ENCODE measurements at regions not wholly inside any gene's neighbourhood (a gene's known extent, or its start where the extent isn't known, plus 50 kb on each side); places are given as distances from the start of the nearest gene placed in this dataset.

- TF ChIP-seq POLR2A (IDR thresholded peaks at IDR 0.05) (no peak), CTCF (IDR thresholded peaks at IDR 0.05) (no peak)
- WGBS, 2 donors: 80 to 87% methylated on average over 5 to 8 of the region's 8 CpGs
- H3K36me3 ChIP-seq: no peaks in the 10 kb centered on the region
- no peaks in the 10 kb centered on the region for H3K9me3 ChIP-seq
- no peak overlapping the region for H3K4me3 ChIP-seq (replicated peaks in 1 of 3)
- intact Hi-C loops (cut with DNase I): no loop called here
- H3K4me1 ChIP-seq: no peaks in the 10 kb centered on the region
- no peak overlapping the region for H3K27ac ChIP-seq
- no peaks in the 10 kb centered on the region for H3K27me3 ChIP-seq
- DNase-seq: no peak
These were observed 313.0 kb upstream of the AJAP1 start for GRCh38 chr1:4341421-4341820.

GRCh38 chr1:4344065-4344732 lies 310.2 kb upstream of the AJAP1 start:
- 79 to 84% methylated on average over 18 of the region's 18 CpGs for WGBS, 2 donors
- intact Hi-C loops (cut with DNase I): no loop called here
- H3K4me1 ChIP-seq: no peaks in the 10 kb centered on the region

GRCh38 chr1:4345094-4345493 lies 309.3 kb upstream of the AJAP1 start:
- DNase-seq: no peak
- H3K27ac ChIP-seq: no peak overlapping the region
- H3K36me3 ChIP-seq: no peaks in the 10 kb centered on the region
- WGBS, 2 donors: 85 to 94% methylated on average over 14 of the region's 14 CpGs
- intact Hi-C loops (cut with DNase I): no loop called here
- no peak overlapping the region for H3K4me3 ChIP-seq (replicated peaks in 1 of 3)
- no peaks in the 10 kb centered on the region for H3K4me1 ChIP-seq
- H3K9me3 ChIP-seq: no peaks in the 10 kb centered on the region
- no peaks in the 10 kb centered on the region for H3K27me3 ChIP-seq
- TF ChIP-seq CTCF (IDR thresholded peaks at IDR 0.05) (no peak), POLR2A (IDR thresholded peaks at IDR 0.05) (no peak)

More at GRCh38 chr1:4344065-4344732, 310.2 kb upstream of the AJAP1 start:
- Histone ChIP-seq H3K9me3 (no peaks in the 10 kb centered on the region), H3K27ac (no peak overlapping the region), H3K27me3 (no peaks in the 10 kb centered on the region), H3K4me3 (replicated peaks in 1 of 3) (no peak overlapping the region), H3K36me3 (no peaks in the 10 kb centered on the region)
- TF ChIP-seq POLR2A (IDR thresholded peaks at IDR 0.05) (no peak), CTCF (IDR thresholded peaks at IDR 0.05) (no peak)
- no peak for DNase-seq

GRCh38 chr1:4346131-4346530 lies 308.3 kb upstream of the AJAP1 start:
- no peaks in the 10 kb centered on the region for H3K36me3 ChIP-seq
- 52 to 53% methylated on average over 4 of the region's 4 CpGs for WGBS, 2 donors
- no peaks in the 10 kb centered on the region for H3K27me3 ChIP-seq
- no peak for TF ChIP-seq POLR2A (IDR thresholded peaks at IDR 0.05)
- H3K9me3 ChIP-seq: no peaks in the 10 kb centered on the region
- no peak for DNase-seq
- H3K4me1 ChIP-seq: no peaks in the 10 kb centered on the region
- no peak overlapping the region for H3K27ac ChIP-seq
- H3K4me3 ChIP-seq (replicated peaks in 1 of 3): no peak overlapping the region
- intact Hi-C loops (cut with DNase I): no loop called here

- TF ChIP-seq POLR2A (IDR thresholded peaks at IDR 0.05) (no peak), CTCF (IDR thresholded peaks at IDR 0.05) (no peak)
- Histone ChIP-seq H3K36me3 (no peaks in the 10 kb centered on the region), H3K27me3 (no peaks in the 10 kb centered on the region), H3K27ac (no peak overlapping the region), H3K4me1 (no peaks in the 10 kb centered on the region), H3K9me3 (no peaks in the 10 kb centered on the region), H3K4me3 (replicated peaks in 1 of 3) (no peak overlapping the region)
- no peak for DNase-seq
- WGBS, 2 donors: 86 to 100% methylated on average over 1 to 4 of the region's 6 CpGs
- intact Hi-C loops (cut with DNase I): no loop called here
These were observed 303.0 kb upstream of the AJAP1 start for GRCh38 chr1:4351453-4351852.

All from thyroid gland (tissue), 4 donors.